HEK293 (cell line): ENCODE measurements at regions not wholly inside any gene's neighbourhood (a gene's known extent, or its start where the extent isn't known, plus 50 kb on each side); places are given as distances from the start of the nearest gene placed in this dataset.

ENCODE experiments used
- CTCF ChIA-PET: fragments of 350-600 bp; formaldehyde crosslinking; extraction: SDS; loops from one replicate; lab custom pipeline; 2021; ENCODE audit warnings: antibody characterized with exemption; lab: Yijun Ruan, JAX
- POLR2A ChIA-PET: fragments of 300-600 bp; formaldehyde crosslinking; extraction: SDS; loops from one replicate; lab custom pipeline; 2020; ENCODE audit warnings: antibody characterized with exemption, inconsistent platforms; lab: Yijun Ruan, JAX
- H3K27ac ChIP-seq: fragments of 200-500 bp; sonication (Bioruptor generic); 2 replicates; pipeline ENCODE4 v1.5.1; 2014; ENCODE audit warnings: low read depth, low read length, control low read depth, inconsistent platforms; ENCODE audit errors: extremely low read depth
- H3K36me3 ChIP-seq, 2 experiments: fragments of 200-500 bp in 1 of 2; sonication (Bioruptor generic) in 1 of 2; 1 replicate in 1 of 2; 2 replicates in 1 of 2; pipeline ENCODE4 v1.5.1; 2014 to 2017; ENCODE audit warnings: inconsistent platforms in 2 of 2, low read length in 2 of 2; ENCODE audit not compliant: control insufficient read depth in 2 of 2, insufficient read depth in 1 of 2
- H3K4me1 ChIP-seq: fragments of 200-500 bp; sonication (Bioruptor generic); 2 replicates; pipeline ENCODE4 v1.5.1; 2014; ENCODE audit warnings: mild to moderate bottlenecking, low read length, inconsistent platforms; ENCODE audit not compliant: control insufficient read depth, insufficient read depth
- H3K4me3 ChIP-seq: 2 replicates; pipeline ENCODE4 v1.5.1; 2011; ENCODE audit warnings: low read depth, mild to moderate bottlenecking, control low read depth, low read length, moderate library complexity
- H3K9me3 ChIP-seq: fragments of 200-500 bp; sonication (Bioruptor generic); 2 replicates; pipeline ENCODE4 v1.5.1; 2014; ENCODE audit warnings: low read depth, low read length, inconsistent platforms; ENCODE audit not compliant: control insufficient read depth, insufficient read depth
- BCL6B ChIP-seq: fragments of 450-650 bp; formaldehyde crosslinking; IDR thresholded peaks from 2 replicates; pipeline ENCODE4 v1.5.1; 2017; ENCODE audit warnings: missing biosample characterization, missing genetic modification characterization
- FEZF1 ChIP-seq: fragments of 450-650 bp; formaldehyde crosslinking; IDR thresholded peaks from 2 replicates; pipeline ENCODE4 v1.5.1; 2016; ENCODE audit warnings: missing biosample characterization, missing genetic modification characterization
- GFI1B ChIP-seq: fragments of 450-650 bp; formaldehyde crosslinking; IDR thresholded peaks from 2 replicates; pipeline ENCODE4 v1.5.1; 2016; ENCODE audit warnings: missing biosample characterization, missing genetic modification characterization
- HOXD13 ChIP-seq: sonication (generic); formaldehyde crosslinking; IDR thresholded peaks from 2 replicates; pipeline ENCODE4 v1.8.0; 2022; ENCODE audit warnings: missing genetic modification reagents, borderline replicate concordance
- KLF1 ChIP-seq: fragments of 450-650 bp; formaldehyde crosslinking; IDR thresholded peaks from 2 replicates; pipeline ENCODE4 v1.5.1; 2016; ENCODE audit warnings: missing biosample characterization, missing genetic modification characterization
- MZF1 ChIP-seq: fragments of 450-650 bp; formaldehyde crosslinking; IDR thresholded peaks from 2 replicates; pipeline ENCODE4 v1.5.1; 2017; ENCODE audit warnings: missing biosample characterization, missing genetic modification characterization, borderline replicate concordance
- REPIN1 ChIP-seq: fragments of 450-650 bp; formaldehyde crosslinking; IDR thresholded peaks from 2 replicates; pipeline ENCODE4 v1.5.1; 2017; ENCODE audit warnings: missing biosample characterization, missing genetic modification characterization, low read depth
- REST ChIP-seq: fragments of 450-650 bp; formaldehyde crosslinking; IDR thresholded peaks from 2 replicates; pipeline ENCODE4 v1.5.1; 2016; ENCODE audit warnings: missing biosample characterization, missing genetic modification characterization
- SP7 ChIP-seq: fragments of 450-650 bp; formaldehyde crosslinking; IDR thresholded peaks from 2 replicates; pipeline ENCODE4 v1.5.1; 2016; ENCODE audit warnings: missing biosample characterization, missing genetic modification characterization
- ZBTB17 ChIP-seq: fragments of 450-650 bp; formaldehyde crosslinking; IDR thresholded peaks from 2 replicates; pipeline ENCODE4 v1.5.1; 2016; ENCODE audit warnings: missing biosample characterization, missing genetic modification characterization
- ZBTB6 ChIP-seq: fragments of 450-650 bp; formaldehyde crosslinking; IDR thresholded peaks from 2 replicates; pipeline ENCODE4 v1.5.1; 2017; ENCODE audit warnings: missing biosample characterization, missing genetic modification characterization
- ZFHX2 ChIP-seq: fragments of 450-650 bp; formaldehyde crosslinking; conservative IDR thresholded peaks from 2 replicates; pipeline ENCODE4 v1.5.1; 2016; ENCODE audit warnings: missing biosample characterization, missing genetic modification characterization
- ZNF10 ChIP-seq: fragments of 450-650 bp; formaldehyde crosslinking; IDR thresholded peaks from 2 replicates; pipeline ENCODE4 v1.5.1; 2017; ENCODE audit warnings: missing biosample characterization, missing genetic modification characterization
- ZNF112 ChIP-seq: fragments of 450-650 bp; formaldehyde crosslinking; IDR thresholded peaks from 2 replicates; pipeline ENCODE4 v1.5.0; 2017; ENCODE audit warnings: missing biosample characterization, missing genetic modification characterization
- ZNF138 ChIP-seq: fragments of 450-650 bp; formaldehyde crosslinking; IDR thresholded peaks from 2 replicates; pipeline ENCODE4 v1.5.1; 2016; ENCODE audit warnings: missing biosample characterization, missing genetic modification characterization, borderline replicate concordance
- ZNF24 ChIP-seq: fragments of 450-650 bp; formaldehyde crosslinking; IDR thresholded peaks from 2 replicates; pipeline ENCODE4 v1.5.1; 2016; ENCODE audit warnings: missing biosample characterization, missing genetic modification characterization
- ZNF302 ChIP-seq: fragments of 450-650 bp; formaldehyde crosslinking; IDR thresholded peaks from 2 replicates; pipeline ENCODE4 v1.5.1; 2016; ENCODE audit warnings: missing biosample characterization, missing genetic modification characterization, low read depth
- ZNF324 ChIP-seq: fragments of 450-650 bp; formaldehyde crosslinking; IDR thresholded peaks from 2 replicates; pipeline ENCODE4 v1.5.1; 2016; ENCODE audit warnings: missing biosample characterization, missing genetic modification characterization
- ZNF335 ChIP-seq: fragments of 450-650 bp; formaldehyde crosslinking; conservative IDR thresholded peaks from 2 replicates; pipeline ENCODE4 v1.5.1; 2016; ENCODE audit warnings: missing biosample characterization, missing genetic modification characterization
- ZNF354C ChIP-seq: fragments of 450-650 bp; formaldehyde crosslinking; IDR thresholded peaks from 2 replicates; pipeline ENCODE4 v1.5.1; 2016; ENCODE audit warnings: missing biosample characterization, missing genetic modification characterization, low read depth, borderline replicate concordance
- ZNF394 ChIP-seq: fragments of 450-650 bp; formaldehyde crosslinking; IDR thresholded peaks from 2 replicates; pipeline ENCODE4 v1.5.1; 2016; ENCODE audit warnings: missing biosample characterization, missing genetic modification characterization, mild to moderate bottlenecking, moderate library complexity, borderline replicate concordance
- ZNF423 ChIP-seq: fragments of 450-650 bp; formaldehyde crosslinking; IDR thresholded peaks from 2 replicates; pipeline ENCODE4 v1.5.1; 2016; ENCODE audit warnings: missing biosample characterization, missing genetic modification characterization
- ZNF48 ChIP-seq: fragments of 450-650 bp; formaldehyde crosslinking; IDR thresholded peaks from 2 replicates; pipeline ENCODE4 v1.5.1; 2016; ENCODE audit warnings: missing biosample characterization, missing genetic modification characterization
- ZNF514 ChIP-seq: fragments of 450-650 bp; formaldehyde crosslinking; IDR thresholded peaks from 2 replicates; pipeline ENCODE4 v1.5.1; 2016; ENCODE audit warnings: missing biosample characterization, missing genetic modification characterization
- ZNF555 ChIP-seq: fragments of 450-650 bp; formaldehyde crosslinking; conservative IDR thresholded peaks from 2 replicates; pipeline ENCODE4 v1.5.1; 2017; ENCODE audit warnings: missing biosample characterization, mild to moderate bottlenecking, missing genetic modification characterization, inconsistent platforms
- ZNF600 ChIP-seq: fragments of 450-650 bp; formaldehyde crosslinking; IDR thresholded peaks from 2 replicates; pipeline ENCODE4 v1.5.1; 2016; ENCODE audit warnings: missing biosample characterization, missing genetic modification characterization
- ZNF677 ChIP-seq: fragments of 450-650 bp; IDR thresholded peaks from 2 replicates; pipeline ENCODE4 v1.5.0; 2018; ENCODE audit warnings: missing biosample characterization, mild to moderate bottlenecking, missing genetic modification characterization, moderate library complexity
- ZNF692 ChIP-seq: fragments of 450-650 bp; formaldehyde crosslinking; IDR thresholded peaks from 2 replicates; pipeline ENCODE4 v1.5.1; 2016; ENCODE audit warnings: missing biosample characterization, missing genetic modification characterization
- ZNF792 ChIP-seq: fragments of 450-650 bp; formaldehyde crosslinking; IDR thresholded peaks from 2 replicates; pipeline ENCODE4 v1.5.1; 2016; ENCODE audit warnings: missing biosample characterization, missing genetic modification characterization
- ZSCAN30 ChIP-seq: fragments of 450-650 bp; IDR thresholded peaks from 2 replicates; pipeline ENCODE4 v1.5.1; 2018; ENCODE audit warnings: missing biosample characterization, mild to moderate bottlenecking, missing genetic modification characterization, moderate library complexity

GRCh38 chr3:59559721-59560435, 510.1 kb upstream of the CFAP20DC start:
- CTCF ChIA-PET, result interaction anchor here (0.7 kb wide), 1 partner anchor 999 kb away, joined by 3 read pairs; no protein-coding TSS in a partner anchor
- Histone ChIP-seq H3K4me1 (no peaks in the 10 kb centered on the region), H3K36me3 (no peaks in the 10 kb centered on the region), H3K4me3 (no peak overlapping the region), H3K27ac (0 out of 2 replicates have a peak overlapping the region, but pooled peaks have one; percentile 16), H3K9me3 (no peaks in the 10 kb centered on the region)
- POLR2A ChIA-PET, result no interaction called here
- TF ChIP-seq ZNF423 (tag by site-specific recombination) (no peak), ZNF138 (no peak), ZBTB17 (peak; percentile 14; the same call in 1 of the 2 replicates), BCL6B (tag by site-specific recombination) (no peak), ZNF514 (tag by site-specific recombination) (no peak), ZNF555 (tag by site-specific recombination) (no peak), MZF1 (no peak), KLF1 (tag by site-specific recombination) (no peak), ZNF677 (tag by site-specific recombination) (no peak), ZNF24 (tag by site-specific recombination) (no peak), ZNF324 (tag by site-specific recombination) (no peak), ZBTB6 (no peak), ZNF354C (tag by site-specific recombination) (no peak), SP7 (tag by site-specific recombination) (peak; percentile 38; the same call in 1 of the 2 replicates), ZNF10 (tag by site-specific recombination) (no peak), ZSCAN30 (no peak), REPIN1 (tag by site-specific recombination) (no peak), ZNF335 (peak; percentile 80), ZNF48 (no peak), FEZF1 (tag by site-specific recombination) (peak; percentile 15; the same call in 1 of the 2 replicates), ZNF112 (tag by site-specific recombination) (no peak), HOXD13 (CRISPR knock-in tag) (no peak), GFI1B (tag by site-specific recombination) (no peak), REST (0 out of 2 replicates have a peak, but pooled peaks have one; percentile 28), ZFHX2 (tag by site-specific recombination) (no peak), ZNF302 (tag by site-specific recombination) (no peak), ZNF692 (tag by site-specific recombination) (peak; percentile 49), ZNF394 (tag by site-specific recombination) (no peak), ZNF600 (no peak), ZNF792 (tag by site-specific recombination) (peak; percentile 92)
